Right atrium auricular region (tissue), 2 donors: ENCODE measurements at regions not wholly inside any gene's neighbourhood (a gene's known extent, or its start where the extent isn't known, plus 50 kb on each side); places are given as distances from the start of the nearest gene placed in this dataset.

Source experiments
- DNase-seq: peaks from one replicate; pipeline ENCODE4 v3.0.0-alpha.2; 2019; ENCODE audit warnings: low spot score
- H3K27ac ChIP-seq, 2 donors: fragments of 200-600 bp; sonication (generic); 1 replicate in 1 of 2; 2 replicates in 1 of 2; pipeline ENCODE4 v1.5.1; 2016 to 2019
- H3K27me3 ChIP-seq, 2 donors: fragments of 200-600 bp; sonication (generic); one replicate each; pipeline versions ENCODE4 v1.5.1 to v1.6.0; 2017 to 2019
- H3K36me3 ChIP-seq: fragments of 200-600 bp; sonication (generic); one replicate; pipeline ENCODE4 v1.5.1; 2016
- H3K4me1 ChIP-seq, 2 donors: fragments of 200-600 bp; sonication (generic); one replicate each; pipeline versions ENCODE4 v1.5.1 to v1.6.0; 2017 to 2019
- H3K4me3 ChIP-seq, 2 donors: fragments of 200-600 bp; sonication (generic); 1 replicate in 1 of 2; 2 replicates in 1 of 2; pipeline ENCODE4 v1.5.1; 2017 to 2019; ENCODE audit warnings: mild to moderate bottlenecking in 1 of 2, moderate library complexity in 1 of 2
- H3K9me3 ChIP-seq, 2 donors: fragments of 200-600 bp; sonication (generic); one replicate each; pipeline ENCODE4 v1.5.1; 2019
- TF ChIP-seq, protein P1 (sequence below), 2 donors: fragments of 200-600 bp; sonication (generic); IDR thresholded peaks; one replicate each; pipeline ENCODE4 v1.5.1; 2019; ENCODE audit warnings: antibody characterized with exemption in 2 of 2

DNA sequence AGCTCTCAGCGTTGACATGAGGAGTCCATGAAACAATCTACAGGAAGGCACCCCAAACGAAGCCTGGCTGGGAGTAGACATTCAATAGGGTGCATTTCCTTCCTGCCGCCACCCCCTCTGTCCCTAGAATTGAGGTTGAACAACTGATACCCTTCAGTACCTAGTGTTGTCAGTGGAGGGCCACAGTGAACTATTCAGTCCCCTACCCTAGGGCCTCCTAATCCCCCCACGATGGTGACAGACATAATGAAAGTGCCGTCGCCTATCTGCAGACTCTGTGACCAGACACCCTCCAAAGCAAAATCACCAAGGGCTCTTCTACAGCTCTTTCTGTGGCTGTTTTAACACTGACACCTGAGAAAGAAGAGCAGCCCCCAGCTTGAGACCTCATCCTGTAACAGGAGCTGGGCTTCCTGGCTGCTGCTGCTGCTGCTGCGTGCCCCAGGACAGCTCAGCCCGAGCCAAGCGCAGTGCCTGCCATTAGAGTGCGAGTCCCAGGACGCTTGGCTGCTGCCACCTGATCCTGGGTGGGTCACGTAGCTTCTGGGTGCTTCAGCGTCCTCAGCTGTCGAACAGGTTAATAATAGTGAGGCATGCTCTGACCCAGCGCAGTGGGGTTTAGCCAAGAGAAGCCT, 183.0 kb downstream of the ZBTB18 start:
- no peak overlapping the region for H3K27ac ChIP-seq
- DNase-seq: no peak
- no peaks in the 10 kb centered on the region for H3K9me3 ChIP-seq
- H3K27me3 ChIP-seq: no peaks in the 10 kb centered on the region
- no peaks in the 10 kb centered on the region for H3K36me3 ChIP-seq
- TF ChIP-seq, protein P1, sequence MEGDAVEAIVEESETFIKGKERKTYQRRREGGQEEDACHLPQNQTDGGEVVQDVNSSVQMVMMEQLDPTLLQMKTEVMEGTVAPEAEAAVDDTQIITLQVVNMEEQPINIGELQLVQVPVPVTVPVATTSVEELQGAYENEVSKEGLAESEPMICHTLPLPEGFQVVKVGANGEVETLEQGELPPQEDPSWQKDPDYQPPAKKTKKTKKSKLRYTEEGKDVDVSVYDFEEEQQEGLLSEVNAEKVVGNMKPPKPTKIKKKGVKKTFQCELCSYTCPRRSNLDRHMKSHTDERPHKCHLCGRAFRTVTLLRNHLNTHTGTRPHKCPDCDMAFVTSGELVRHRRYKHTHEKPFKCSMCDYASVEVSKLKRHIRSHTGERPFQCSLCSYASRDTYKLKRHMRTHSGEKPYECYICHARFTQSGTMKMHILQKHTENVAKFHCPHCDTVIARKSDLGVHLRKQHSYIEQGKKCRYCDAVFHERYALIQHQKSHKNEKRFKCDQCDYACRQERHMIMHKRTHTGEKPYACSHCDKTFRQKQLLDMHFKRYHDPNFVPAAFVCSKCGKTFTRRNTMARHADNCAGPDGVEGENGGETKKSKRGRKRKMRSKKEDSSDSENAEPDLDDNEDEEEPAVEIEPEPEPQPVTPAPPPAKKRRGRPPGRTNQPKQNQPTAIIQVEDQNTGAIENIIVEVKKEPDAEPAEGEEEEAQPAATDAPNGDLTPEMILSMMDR (IDR thresholded peaks at IDR 0.05): no peak
- H3K4me3 ChIP-seq: no peak overlapping the region
- peaks cover 0 to 11% of the 10 kb centered on the region in 2 donors for H3K4me1 ChIP-seq

DNA sequence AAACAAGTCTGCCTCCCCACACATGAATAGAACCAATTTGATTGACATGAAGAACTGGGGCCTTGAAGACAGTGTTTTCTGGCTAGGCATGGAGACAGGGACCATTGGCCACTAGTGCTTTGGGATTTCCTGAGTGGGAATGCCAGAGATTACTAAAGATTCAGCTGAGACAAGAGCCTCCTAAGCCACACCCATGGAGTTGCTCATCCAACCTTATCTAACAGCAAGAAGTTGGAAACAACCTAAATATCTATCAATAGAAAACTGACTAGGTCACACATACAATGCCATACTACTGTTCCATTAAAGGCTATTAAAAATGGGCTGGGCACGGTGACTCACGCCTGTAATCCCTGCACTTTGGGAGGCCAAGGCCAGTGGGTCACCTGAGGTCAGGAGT, 184.1 kb downstream of the ZBTB18 start:
- no peak overlapping the region for H3K4me3 ChIP-seq
- H3K27ac ChIP-seq: no peak overlapping the region
- no peaks in the 10 kb centered on the region for H3K36me3 ChIP-seq
- no peaks in the 10 kb centered on the region for H3K27me3 ChIP-seq
- H3K4me1 ChIP-seq: peaks cover 0 to 11% of the 10 kb centered on the region in 2 donors
- TF ChIP-seq, protein P1 (IDR thresholded peaks at IDR 0.05): no peak
- no peak for DNase-seq
- no peaks in the 10 kb centered on the region for H3K9me3 ChIP-seq

DNA sequence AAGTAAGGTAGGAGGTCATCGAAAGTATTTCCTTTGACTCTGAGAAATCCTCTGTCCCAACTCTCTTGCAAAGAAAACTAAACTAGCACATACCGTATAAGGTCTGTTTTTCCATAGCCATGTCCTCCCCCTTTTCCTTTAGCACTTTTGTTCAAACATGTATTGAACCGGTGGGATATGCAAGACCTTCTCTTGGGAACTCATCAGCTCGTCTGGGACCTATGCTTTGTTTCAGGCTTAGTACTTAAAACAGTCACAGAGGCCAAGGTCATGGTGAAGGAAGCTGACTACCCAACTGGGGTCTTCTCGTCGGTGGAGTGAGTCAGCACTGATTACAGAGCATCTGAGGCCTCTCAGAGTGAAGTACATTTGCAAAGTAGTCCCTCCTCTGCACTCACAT, 185.0 kb downstream of the ZBTB18 start:
- Histone ChIP-seq H3K27ac (no peak overlapping the region), H3K27me3 (no peaks in the 10 kb centered on the region), H3K9me3 (no peaks in the 10 kb centered on the region), H3K4me1 (peaks cover 0 to 9% of the 10 kb centered on the region in 2 donors), H3K4me3 (no peak overlapping the region), H3K36me3 (no peaks in the 10 kb centered on the region)
- DNase-seq: no peak
- TF ChIP-seq, protein P1 (IDR thresholded peaks at IDR 0.05): no peak

DNA sequence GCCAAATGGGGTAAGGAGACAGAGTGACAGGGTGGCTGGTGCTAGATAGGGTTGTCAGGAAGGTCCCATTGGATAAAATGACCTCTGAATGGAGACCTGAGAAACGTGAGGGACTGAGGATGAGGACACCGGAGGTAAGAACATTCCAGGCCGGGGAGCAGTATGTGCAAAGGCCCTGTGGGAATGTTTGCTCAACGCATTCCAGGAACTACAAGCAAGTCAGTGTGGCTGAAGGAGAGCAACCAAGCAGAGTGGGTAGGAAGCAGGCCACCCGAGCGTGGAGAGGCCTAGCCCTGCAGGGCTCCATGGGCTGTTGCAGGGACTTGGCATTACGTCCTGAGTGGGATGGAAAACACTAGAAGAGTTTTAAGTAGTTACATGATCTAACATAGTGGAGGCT, 185.6 kb downstream of the ZBTB18 start:
- Histone ChIP-seq H3K27ac (no peak overlapping the region), H3K36me3 (no peaks in the 10 kb centered on the region), H3K27me3 (no peaks in the 10 kb centered on the region), H3K9me3 (no peaks in the 10 kb centered on the region), H3K4me3 (no peak overlapping the region), H3K4me1 (peaks cover 0 to 2% of the 10 kb centered on the region in 2 donors)
- TF ChIP-seq, protein P1 (IDR thresholded peaks at IDR 0.05): no peak
- no peak for DNase-seq

DNA sequence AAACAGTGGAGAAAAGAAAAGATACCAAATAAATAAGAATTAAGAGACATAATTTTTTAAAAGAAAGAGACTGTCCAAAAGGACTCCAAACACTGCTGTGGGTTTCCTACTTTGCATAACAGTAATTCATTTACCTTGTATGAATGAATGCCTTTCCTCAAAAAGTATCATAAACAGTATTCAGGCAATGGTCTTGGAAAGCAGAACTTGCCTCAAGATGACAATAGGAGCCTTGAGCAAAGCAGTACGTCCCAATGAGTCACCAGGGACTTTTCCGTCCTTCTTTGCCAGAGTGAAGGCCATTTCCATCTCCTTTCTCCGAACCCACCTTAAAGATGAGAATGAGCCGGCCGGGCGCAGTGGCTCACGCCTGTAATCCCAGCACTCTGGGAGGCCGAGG, 186.4 kb downstream of the ZBTB18 start:
- Histone ChIP-seq H3K9me3 (no peaks in the 10 kb centered on the region), H3K4me1 (no peaks in the 10 kb centered on the region), H3K4me3 (no peak overlapping the region), H3K27me3 (no peaks in the 10 kb centered on the region), H3K27ac (no peak overlapping the region), H3K36me3 (no peaks in the 10 kb centered on the region)
- DNase-seq: no peak
- TF ChIP-seq, protein P1 (IDR thresholded peaks at IDR 0.05): no peak

DNA sequence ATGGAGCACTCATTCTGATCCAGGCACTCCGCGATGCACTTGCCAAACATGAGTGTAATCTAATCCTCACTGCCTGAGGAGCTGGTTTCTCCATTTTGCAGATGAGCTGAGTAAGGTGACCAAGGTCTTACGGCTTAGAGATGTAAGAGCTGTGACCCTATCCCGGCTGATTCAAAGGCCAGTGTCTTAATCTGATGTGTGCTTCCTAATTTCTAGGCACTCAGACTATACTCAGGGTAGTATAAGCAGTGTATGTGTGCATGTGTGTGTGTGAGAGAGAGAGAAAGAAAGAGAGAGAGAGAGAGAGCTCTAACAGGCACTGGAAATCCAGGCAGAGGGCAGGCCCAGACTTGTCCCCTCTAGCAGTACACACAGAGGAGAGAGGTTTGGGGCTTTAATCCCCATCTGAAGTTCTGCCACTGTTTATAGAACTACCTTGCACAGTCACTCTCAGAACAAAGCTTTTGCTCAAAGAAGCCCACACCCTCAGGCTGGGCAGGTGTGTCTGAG, 188.2 kb downstream of the ZBTB18 start:
- Histone ChIP-seq H3K4me1 (no peaks in the 10 kb centered on the region), H3K4me3 (no peak overlapping the region), H3K27me3 (no peaks in the 10 kb centered on the region), H3K9me3 (no peaks in the 10 kb centered on the region), H3K27ac (no peak overlapping the region), H3K36me3 (no peaks in the 10 kb centered on the region)
- no peak for DNase-seq
- TF ChIP-seq, protein P1 (IDR thresholded peaks at IDR 0.05): no peak
